H1 (cell line): ENCODE measurements at regions not wholly inside any gene's neighbourhood (a gene's known extent, or its start where the extent isn't known, plus 50 kb on each side); places are given as distances from the start of the nearest gene placed in this dataset.

Source experiments
- CTCF ChIA-PET: fragments of 300-600 bp; sonication (Branson Sonifier 250); formaldehyde crosslinking; loops from one replicate; lab custom pipeline; 2021; ENCODE audit not compliant: partially characterized antibody; lab: Charles Lee
- POLR2A ChIA-PET: fragments of 300-600 bp; sonication (Branson Sonifier 250); formaldehyde crosslinking; loops from one replicate; lab custom pipeline; 2021; ENCODE audit warnings: inconsistent platforms; ENCODE audit not compliant: partially characterized antibody; lab: Charles Lee
- DNase-seq, 2 experiments: peaks; one replicate each; pipeline versions ENCODE4 v3.0.0 to v3.0.0-alpha.2; 2010 to 2022; ENCODE audit warnings: low spot score in 2 of 2, low read depth in 1 of 2, mixed read lengths in 1 of 2
- FAIRE-seq: peaks from 2 replicates; lab custom pipeline; 2011; peaks lifted over from hg19 to GRCh38; lab: Jason Lieb, UNC
- H2AFZ ChIP-seq: 2 replicates; pipeline ENCODE4 v1.8.1; 2012; ENCODE audit warnings: low read length, inconsistent platforms
- H2AK5ac ChIP-seq: 2 replicates; pipeline ENCODE4 v1.6.1; 2013; ENCODE audit warnings: low read depth, low read length
- H2BK120ac ChIP-seq: replicated peaks from 2 replicates; pipeline ENCODE3; 2013; ENCODE audit warnings: low read depth, low read length, inconsistent platforms
- H2BK12ac ChIP-seq: 2 replicates; pipeline ENCODE4 v1.6.1; 2013; ENCODE audit warnings: low read depth, low read length
- H2BK15ac ChIP-seq: 2 replicates; pipeline ENCODE4 v1.6.1; 2013; ENCODE audit warnings: low read length
- H2BK20ac ChIP-seq: 2 replicates; pipeline ENCODE4 v1.6.1; 2013; ENCODE audit warnings: low read length
- H2BK5ac ChIP-seq: 2 replicates; pipeline ENCODE4 v1.6.1; 2013; ENCODE audit warnings: low read depth, low read length
- H3K14ac ChIP-seq: 2 replicates; pipeline ENCODE4 v1.6.1; 2013; ENCODE audit warnings: inconsistent platforms; ENCODE audit not compliant: insufficient read length
- H3K18ac ChIP-seq: 2 replicates; pipeline ENCODE4 v1.6.1; 2013; ENCODE audit warnings: low read length; ENCODE audit errors: extremely low read depth
- H3K23ac ChIP-seq: 2 replicates; pipeline ENCODE4 v1.6.1; 2013; ENCODE audit warnings: inconsistent platforms; ENCODE audit not compliant: insufficient read length
- H3K23me2 ChIP-seq: 2 replicates; pipeline ENCODE4 v1.6.1; 2013; ENCODE audit warnings: low read depth, low read length
- H3K27ac ChIP-seq: 2 replicates; pipeline ENCODE4 v1.6.1; 2011; ENCODE audit warnings: low read depth, low read length, inconsistent platforms
- H3K27me3 ChIP-seq, 4 experiments: replicated peaks in 1 of 4; 1 replicate in 1 of 4; 2 replicates in 3 of 4; pipeline versions ENCODE4 v1.6.1 to v1.8.1; 2011 to 2013; ENCODE audit warnings: low read length in 3 of 4, mild to moderate bottlenecking in 3 of 4, inconsistent platforms in 2 of 4, mixed read lengths in 2 of 4, moderate library complexity in 1 of 4; ENCODE audit not compliant: control insufficient read depth in 3 of 4, insufficient read depth in 3 of 4; ENCODE audit errors: extremely low read depth in 1 of 4
- H3K36me3 ChIP-seq, 4 experiments: 2 replicates each; pipeline versions ENCODE4 v1.6.1 to v1.8.1; 2011 to 2013; ENCODE audit warnings: mild to moderate bottlenecking in 4 of 4, low read length in 3 of 4, moderate library complexity in 2 of 4, control low read depth in 1 of 4, inconsistent platforms in 1 of 4; ENCODE audit not compliant: insufficient read depth in 4 of 4, control insufficient read depth in 2 of 4
- H3K4ac ChIP-seq: replicated peaks from 2 replicates; pipeline ENCODE3; 2013; ENCODE audit warnings: low read length, low read depth, mixed read lengths, inconsistent platforms; ENCODE audit not compliant: insufficient read length
- H3K4me1 ChIP-seq, 4 experiments: replicated peaks in 1 of 4; 1 replicate in 1 of 4; 2 replicates in 3 of 4; pipeline versions ENCODE4 v1.6.1 to v1.8.1; 2011 to 2013; ENCODE audit warnings: low read length in 3 of 4, inconsistent platforms in 2 of 4, mixed read lengths in 1 of 4; ENCODE audit not compliant: insufficient read depth in 4 of 4, control insufficient read depth in 3 of 4
- H3K4me2 ChIP-seq, 2 experiments: 2 replicates each; pipeline versions ENCODE4 v1.6.1 to v1.8.1; 2011 to 2013; ENCODE audit warnings: low read depth in 2 of 2, low read length in 2 of 2, control low read depth in 1 of 2, inconsistent platforms in 1 of 2, mild to moderate bottlenecking in 1 of 2; ENCODE audit not compliant: insufficient read depth in 1 of 2
- H3K4me3 ChIP-seq, 4 experiments: fragments of 200-600, 300-600 bp in 1 of 4; sonication (generic), shearing (Covaris generic), sonication (Bioruptor Twin) in 1 of 4; 2 replicates each; pipeline versions ENCODE4 v1.5.1 to v1.8.1; 2011 to 2016; ENCODE audit warnings: low read length in 4 of 4, low read depth in 3 of 4, control low read depth in 2 of 4, inconsistent platforms in 2 of 4, mild to moderate bottlenecking in 2 of 4, mixed read lengths in 1 of 4, moderate library complexity in 1 of 4; ENCODE audit not compliant: insufficient read depth in 2 of 4; ENCODE audit errors: extremely low read depth in 1 of 4
- H3K56ac ChIP-seq: replicated peaks from 2 replicates; pipeline ENCODE3; 2013; ENCODE audit warnings: low read depth, mild to moderate bottlenecking, mixed read lengths, low read length, inconsistent platforms; ENCODE audit not compliant: insufficient read length
- H3K79me1 ChIP-seq: 2 replicates; pipeline ENCODE4 v1.6.1; 2013; ENCODE audit warnings: low read depth, low read length, control low read depth
- H3K79me2 ChIP-seq, 2 experiments: 2 replicates each; pipeline versions ENCODE4 v1.6.1 to v1.8.1; 2012 to 2013; ENCODE audit warnings: low read length in 2 of 2, mild to moderate bottlenecking in 2 of 2, inconsistent platforms in 1 of 2; ENCODE audit not compliant: insufficient read depth in 2 of 2, control insufficient read depth in 1 of 2
- H3K9ac ChIP-seq, 4 experiments: replicated peaks in 1 of 4; 1 replicate in 1 of 4; 2 replicates in 3 of 4; pipeline versions ENCODE4 v1.6.1 to v1.8.1; 2011 to 2013; ENCODE audit warnings: low read depth in 3 of 4, low read length in 3 of 4, control low read depth in 2 of 4, mild to moderate bottlenecking in 2 of 4, moderate library complexity in 2 of 4, inconsistent platforms in 1 of 4; ENCODE audit errors: extremely low read depth in 1 of 4
- H3K9me3 ChIP-seq, 2 experiments: 2 replicates each; pipeline versions ENCODE4 v1.6.1 to v1.8.1; 2012 to 2013; ENCODE audit warnings: mild to moderate bottlenecking in 2 of 2, moderate library complexity in 2 of 2, control low read depth in 1 of 2, inconsistent platforms in 1 of 2, low read depth in 1 of 2, low read length in 1 of 2, mixed read lengths in 1 of 2; ENCODE audit not compliant: insufficient read depth in 2 of 2
- H4K20me1 ChIP-seq, 2 experiments: replicated peaks in 1 of 2; 2 replicates each; pipeline versions ENCODE3 to v1.8.1; 2011 to 2013; ENCODE audit warnings: inconsistent platforms in 2 of 2, low read length in 2 of 2, mild to moderate bottlenecking in 1 of 2; ENCODE audit not compliant: insufficient read depth in 2 of 2, control insufficient read depth in 1 of 2
- H4K5ac ChIP-seq: 2 replicates; pipeline ENCODE4 v1.6.1; 2013; ENCODE audit warnings: low read length, low read depth, mixed read lengths, inconsistent platforms; ENCODE audit not compliant: insufficient read length
- H4K8ac ChIP-seq: 2 replicates; pipeline ENCODE4 v1.8.0; 2013; ENCODE audit warnings: mild to moderate bottlenecking, moderate library complexity, low read length, inconsistent platforms; ENCODE audit not compliant: insufficient read depth; ENCODE audit errors: extremely low read depth
- H4K91ac ChIP-seq: replicated peaks from 2 replicates; pipeline ENCODE3; 2013; ENCODE audit warnings: low read length, mixed read lengths, inconsistent platforms; ENCODE audit not compliant: insufficient read length
- NRF1 ChIP-seq: IDR thresholded peaks from 2 replicates; pipeline ENCODE4 v1.6.1; 2011; ENCODE audit warnings: mild to moderate bottlenecking, low read depth, low read length, improper control_type of control experiment
- SP1 ChIP-seq: IDR thresholded peaks from 2 replicates; pipeline ENCODE4 v1.6.1; 2011; ENCODE audit warnings: low read depth, low read length
- WGBS, 2 experiments: shearing (Covaris generic) in 1 of 2; methylation state at CpG; one replicate each; pipeline versions ENCODE4 v1.1.6 to v1.1.7; 2013 to 2015; ENCODE audit warnings: low lambda C conversion rate in 2 of 2, mixed read lengths in 2 of 2, inconsistent platforms in 1 of 2, low coverage in 1 of 2, missing lambda C conversion rate in 1 of 2; ENCODE audit not compliant: insufficient replicate concordance in 2 of 2, insufficient coverage in 1 of 2, insufficient read length in 1 of 2; ENCODE audit errors: extremely low coverage in 1 of 2, missing lambda C conversion rate in 1 of 2; 5-methylcytosine and 5-hydroxymethylcytosine counted together
- TF ChIP-seq, protein P1 (sequence below): IDR thresholded peaks from 2 replicates; pipeline ENCODE4 v1.6.1; 2011; ENCODE audit warnings: low read length, improper control_type of control experiment

DNA sequence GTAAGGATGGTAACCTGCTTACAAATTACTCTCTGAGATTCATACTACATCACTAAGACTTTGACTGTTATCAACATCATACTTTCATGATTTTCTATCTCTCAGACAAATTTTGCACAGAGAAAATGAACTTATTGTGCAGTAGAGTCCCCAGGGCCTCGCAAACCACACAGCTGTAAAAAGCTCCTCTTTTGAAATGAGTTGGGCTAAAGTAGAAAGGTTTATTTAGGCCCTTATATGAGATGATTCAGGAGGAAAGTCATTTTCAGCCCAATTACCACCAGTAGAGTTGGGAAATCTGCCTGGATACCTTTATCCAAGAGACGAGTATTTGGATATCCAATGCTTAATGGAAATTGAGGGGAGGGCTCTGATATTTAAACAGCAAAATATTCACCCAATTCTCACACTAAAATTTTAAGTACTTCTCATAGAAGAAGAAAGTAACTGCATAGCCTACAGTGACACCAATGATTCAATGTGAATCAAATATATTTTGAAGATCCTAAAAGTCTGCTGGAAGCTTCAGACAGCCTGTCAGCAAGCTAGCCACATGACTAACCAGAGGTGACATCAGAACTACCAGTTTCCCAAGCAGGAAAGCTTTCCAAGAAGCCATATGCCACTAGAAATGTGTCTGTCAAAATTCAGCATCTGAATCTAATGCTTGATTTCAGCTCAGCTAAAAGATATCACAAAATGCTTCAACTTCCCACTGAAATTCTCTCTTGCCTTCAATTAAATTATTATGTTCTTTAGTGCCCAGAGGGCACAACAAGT, 190.1 kb upstream of the SYT1 start:
- no peak overlapping the region for H2BK12ac ChIP-seq
- WGBS, 2 experiments: 80% methylated on average over 2 of the region's 2 CpGs; no CpG with 5 or more reads in 1 of the 2 experiments
- no peak overlapping the region for H3K23ac ChIP-seq
- no peaks in the 10 kb centered on the region for H3K4me1 ChIP-seq
- no peaks in the 10 kb centered on the region for H3K36me3 ChIP-seq
- no peak overlapping the region for H3K9ac ChIP-seq
- no peak overlapping the region for H3K56ac ChIP-seq
- H4K91ac ChIP-seq: no peak overlapping the region
- ChIA-PET POLR2A (no interaction called here), CTCF (interaction anchor here (1.6 kb wide), 1 partner anchor 9 kb away, joined by 4 read pairs; no protein-coding TSS in a partner anchor)
- DNase-seq: no peak
- H2AFZ ChIP-seq: no peak overlapping the region
- H2BK5ac ChIP-seq: no peak overlapping the region
- H3K27me3 ChIP-seq: no peaks in the 10 kb centered on the region
- H2BK15ac ChIP-seq: no peak overlapping the region
- H3K4me3 ChIP-seq: no peak overlapping the region
- FAIRE-seq: no peak
- H3K4ac ChIP-seq: no peak overlapping the region
- no peaks in the 10 kb centered on the region for H3K9me3 ChIP-seq
- no peaks in the 10 kb centered on the region for H4K20me1 ChIP-seq
- H2BK120ac ChIP-seq: no peak overlapping the region
- no peak overlapping the region for H2BK20ac ChIP-seq
- no peak overlapping the region for H4K5ac ChIP-seq
- H3K23me2 ChIP-seq: no peaks in the 10 kb centered on the region
- H3K18ac ChIP-seq: no peak overlapping the region
- no peak overlapping the region for H4K8ac ChIP-seq
- H3K27ac ChIP-seq: no peak overlapping the region
- no peak overlapping the region for H3K14ac ChIP-seq
- H3K79me1 ChIP-seq: no peaks in the 10 kb centered on the region
- no peak overlapping the region for H3K4me2 ChIP-seq
- no peaks in the 10 kb centered on the region for H3K79me2 ChIP-seq
- H2AK5ac ChIP-seq: no peak overlapping the region
- TF ChIP-seq, protein P1, sequence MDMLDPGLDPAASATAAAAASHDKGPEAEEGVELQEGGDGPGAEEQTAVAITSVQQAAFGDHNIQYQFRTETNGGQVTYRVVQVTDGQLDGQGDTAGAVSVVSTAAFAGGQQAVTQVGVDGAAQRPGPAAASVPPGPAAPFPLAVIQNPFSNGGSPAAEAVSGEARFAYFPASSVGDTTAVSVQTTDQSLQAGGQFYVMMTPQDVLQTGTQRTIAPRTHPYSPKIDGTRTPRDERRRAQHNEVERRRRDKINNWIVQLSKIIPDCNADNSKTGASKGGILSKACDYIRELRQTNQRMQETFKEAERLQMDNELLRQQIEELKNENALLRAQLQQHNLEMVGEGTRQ: no peak
- no peak for TF ChIP-seq NRF1
- no peak for TF ChIP-seq SP1
